Germinal center (tissue), 1 donor: ENCODE measurements at regions not wholly inside any gene's neighbourhood (a gene's known extent, or its start where the extent isn't known, plus 50 kb on each side); places are given as distances from the start of the nearest gene placed in this dataset.
"Not testable (repeated sequence)": the region's sequence is repeated elsewhere in the genome, so short reads cannot be mapped to it uniquely, and the experiment has no call there.

Source experiments
- DNase-seq: peaks from one replicate; pipeline ENCODE4 v3.0.0; 2012; ENCODE audit warnings: mixed read lengths, low spot score

GRCh38 chr11:29484548-29484947 is 532.3 kb downstream of the KCNA4 start:
- DNase-seq: no peak

- no peak for DNase-seq
Observed at GRCh38 chr11:29483831-29484230, 533.0 kb downstream of the KCNA4 start.

GRCh38 chr11:29482510-29482909 is 534.3 kb downstream of the KCNA4 start:
- DNase-seq: no peak

DNA sequence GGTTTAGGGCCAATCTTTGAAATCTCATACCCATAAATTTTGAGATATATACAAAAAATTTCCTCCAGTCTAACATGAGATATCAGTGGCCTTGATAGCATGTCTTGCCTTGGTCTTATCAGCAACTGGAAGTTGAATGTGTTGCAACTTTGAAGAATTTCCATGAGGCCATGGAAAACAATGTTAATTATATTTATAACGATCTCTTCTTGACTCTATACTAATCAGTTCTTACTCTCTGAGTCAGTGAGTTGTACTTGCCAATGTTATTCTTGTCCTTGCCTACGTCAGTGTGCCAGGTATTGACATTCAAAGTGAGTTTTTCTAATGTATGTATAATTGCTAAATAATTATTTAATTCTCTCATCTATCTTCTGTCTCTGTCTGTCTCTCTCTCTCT is 535.1 kb downstream of the KCNA4 start:
- DNase-seq: no peak

- DNase-seq: no peak
Observed at GRCh38 chr11:29480981-29481380, 535.8 kb downstream of the KCNA4 start.

GRCh38 chr11:29458252-29458651 is 558.6 kb downstream of the KCNA4 start:
- no peak for DNase-seq

DNA sequence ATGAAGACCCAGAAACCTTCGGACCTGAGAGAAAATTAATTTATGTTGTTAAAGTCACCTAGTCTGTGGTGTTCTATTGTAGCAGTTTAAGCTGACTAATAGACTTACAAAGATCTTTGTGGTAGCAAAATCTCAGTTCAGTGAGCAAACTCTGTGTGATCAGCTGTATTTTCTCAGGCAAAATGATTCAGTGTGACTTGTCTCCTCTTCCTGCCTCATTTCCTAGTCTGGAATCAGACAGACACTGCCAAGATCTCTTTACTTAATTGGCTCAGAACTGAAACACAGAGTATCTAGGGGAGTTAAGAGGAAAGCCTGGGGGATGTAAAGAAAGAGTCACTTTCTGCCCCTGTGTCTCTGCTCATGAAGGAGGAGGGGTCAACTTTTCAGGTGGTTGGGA is 564.7 kb downstream of the KCNA4 start:
- no peak for DNase-seq

- DNase-seq: no peak
Observed at GRCh38 chr11:29449281-29450074, 567.4 kb downstream of the KCNA4 start.

DNA sequence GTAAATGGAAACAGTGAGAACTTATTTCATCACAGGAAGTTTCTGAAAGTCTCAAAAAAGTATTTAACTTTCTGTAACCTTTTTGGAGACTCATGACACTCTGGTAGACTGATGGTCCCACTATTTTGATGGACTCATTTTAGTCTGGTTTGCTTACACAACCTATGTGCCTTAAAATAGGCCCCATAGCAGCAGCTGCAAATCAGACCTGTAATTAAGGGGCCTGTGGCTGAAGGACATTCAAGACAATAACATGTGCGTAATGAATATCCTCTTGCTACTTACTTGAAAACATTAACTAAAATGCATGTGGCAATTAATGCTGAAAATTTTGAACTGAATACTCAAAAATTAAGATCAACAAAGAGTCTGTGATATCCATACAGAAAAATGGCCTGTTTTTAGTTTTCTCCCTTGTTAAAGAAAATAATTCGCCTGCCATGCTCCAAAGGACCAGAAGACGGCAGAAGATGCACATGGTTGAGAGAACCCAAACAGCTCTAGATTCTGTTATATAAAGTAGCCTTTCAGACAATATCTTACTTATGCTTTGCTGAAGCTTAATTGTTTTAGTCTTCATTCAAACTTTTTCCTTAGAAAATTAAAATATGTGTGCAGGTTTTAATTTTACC is 568.5 kb downstream of the KCNA4 start:
- DNase-seq: no peak

- no peak for DNase-seq
Observed at GRCh38 chr11:29447821-29448220, 569.0 kb downstream of the KCNA4 start.

GRCh38 chr11:29446132-29446531 is 570.7 kb downstream of the KCNA4 start:
- no peak for DNase-seq

DNA sequence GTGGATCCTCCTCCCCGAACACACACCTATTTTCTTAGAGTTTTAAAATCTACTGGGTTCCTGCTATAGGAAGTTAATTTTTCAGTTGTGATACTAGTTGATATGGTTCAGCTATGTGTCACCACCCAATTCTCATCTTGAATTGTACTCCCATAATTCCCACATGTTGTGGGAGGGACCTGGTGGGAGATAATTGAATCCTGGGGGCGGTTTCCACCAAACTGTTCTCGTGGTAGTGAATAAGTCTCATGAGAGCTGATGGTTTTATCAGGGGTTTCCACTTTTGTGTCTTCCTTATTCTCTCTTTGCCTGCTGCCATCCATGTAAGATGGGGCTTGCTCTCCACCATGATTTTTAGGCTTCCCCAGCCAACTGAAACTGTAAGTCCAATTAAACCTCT is 571.6 kb downstream of the KCNA4 start:
- DNase-seq: not testable (repeated sequence)

GRCh38 chr11:29438815-29439214 is 578.0 kb downstream of the KCNA4 start:
- DNase-seq: no peak

DNA sequence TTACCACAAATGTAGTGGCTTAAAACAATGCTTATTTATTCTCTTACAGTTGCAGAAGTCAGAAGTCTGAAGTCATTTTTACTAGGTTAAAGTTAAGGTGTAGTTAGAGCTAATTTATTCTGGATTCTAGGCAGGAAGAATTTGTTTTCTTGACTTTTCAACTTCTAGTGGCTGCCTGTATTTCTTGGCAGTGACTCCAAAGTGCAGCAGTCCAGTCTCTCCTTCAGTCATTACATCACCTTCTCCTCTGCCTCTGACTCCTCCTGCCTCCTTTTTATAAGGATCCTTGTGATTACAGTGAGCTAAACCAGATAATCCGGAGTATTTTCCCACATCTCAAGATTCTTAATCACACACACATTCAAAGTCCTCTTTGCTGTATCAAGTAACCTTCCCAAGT is 581.4 kb downstream of the KCNA4 start:
- no peak for DNase-seq

DNA sequence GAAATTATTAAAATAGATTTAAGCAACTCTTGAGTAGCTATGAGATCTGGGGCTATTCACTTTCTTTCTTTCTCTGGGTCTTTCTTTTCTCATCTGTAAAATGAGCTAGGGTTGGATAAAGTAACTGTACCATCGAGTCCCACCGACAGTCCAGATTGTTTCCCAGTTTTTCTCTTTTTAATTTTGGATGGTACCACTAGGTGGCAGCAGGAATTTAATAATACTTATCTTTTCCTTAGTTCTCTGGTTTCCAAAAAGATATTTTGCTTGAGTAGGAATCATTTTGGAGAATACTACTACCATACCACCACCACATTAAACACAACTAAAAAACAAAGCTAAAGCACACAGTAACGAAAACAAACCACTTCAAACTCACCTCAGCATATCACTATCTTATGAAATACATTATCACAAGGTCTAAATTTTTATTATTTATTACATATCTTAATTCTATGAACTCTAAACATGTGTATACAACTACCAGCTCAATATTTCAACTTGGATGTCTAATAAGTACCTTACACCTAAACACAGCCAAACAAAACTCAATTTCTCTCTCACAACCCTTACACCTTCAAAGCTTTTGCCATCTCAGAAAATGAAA is 584.0 kb downstream of the KCNA4 start:
- no peak for DNase-seq

DNA sequence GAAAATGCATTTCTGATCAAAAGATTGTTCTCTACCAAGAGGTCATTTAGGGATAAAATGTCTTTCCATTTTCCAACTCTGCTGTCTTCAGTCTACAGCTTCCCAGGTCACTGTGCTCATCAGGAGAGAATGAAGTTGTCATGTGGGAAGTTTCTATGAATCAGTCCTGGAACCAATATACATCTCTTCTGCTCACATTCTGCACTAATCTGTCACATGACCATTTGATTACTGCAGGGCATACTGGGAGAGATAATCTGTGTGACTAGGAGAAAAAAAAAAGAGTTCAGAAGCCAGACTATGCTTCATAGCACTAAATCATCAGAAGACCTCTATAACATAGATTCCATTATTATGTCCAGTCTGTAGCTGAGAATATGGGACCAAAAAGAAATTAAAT is 611.5 kb downstream of the KCNA4 start:
- no peak for DNase-seq

DNA sequence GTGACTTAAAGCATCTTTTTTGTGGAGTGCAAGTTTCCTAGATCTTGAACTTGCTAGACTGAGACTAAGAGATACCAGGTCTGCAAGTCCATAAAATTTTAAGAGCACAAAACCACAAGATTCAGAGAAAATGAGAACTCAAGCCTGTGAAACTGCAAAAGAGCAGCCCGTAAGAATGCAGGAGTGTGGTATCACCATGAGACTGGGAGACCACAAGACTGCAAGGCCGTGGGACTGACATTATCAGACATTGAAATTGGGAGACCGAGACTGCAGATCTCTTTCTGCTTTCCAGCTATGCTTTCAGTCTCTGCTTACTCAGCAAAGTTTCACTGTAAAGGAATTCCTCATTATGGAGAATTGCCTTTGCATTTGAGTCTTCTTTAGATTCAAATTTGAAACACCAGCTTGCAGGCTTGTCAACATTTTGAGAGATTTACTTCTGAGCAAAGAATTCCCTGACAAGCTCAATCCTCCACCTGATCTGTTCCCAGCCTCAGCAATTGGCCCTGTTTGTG is 621.2 kb downstream of the KCNA4 start:
- DNase-seq: no peak

GRCh38 chr11:29389793-29390192 is 627.0 kb downstream of the KCNA4 start:
- DNase-seq: no peak

DNA sequence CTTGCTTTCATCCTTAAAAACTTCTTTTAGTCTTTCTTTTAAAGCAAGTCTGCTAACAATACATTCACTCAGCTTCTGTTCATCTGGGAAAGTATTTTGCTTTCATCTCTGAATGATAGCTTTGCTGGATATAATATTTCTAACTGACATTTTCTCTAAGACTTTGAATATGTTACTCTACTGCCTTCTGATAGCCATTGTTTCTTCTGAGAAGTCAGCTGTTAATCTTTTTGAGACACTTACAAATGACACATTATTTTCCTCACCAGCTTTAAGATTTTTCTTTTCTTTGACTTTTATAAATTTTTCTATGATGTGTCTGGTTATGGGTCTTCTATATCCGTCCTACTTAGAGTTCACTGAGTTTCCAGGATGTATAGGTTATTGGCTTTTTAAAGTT is 643.1 kb downstream of the KCNA4 start:
- DNase-seq: no peak

DNA sequence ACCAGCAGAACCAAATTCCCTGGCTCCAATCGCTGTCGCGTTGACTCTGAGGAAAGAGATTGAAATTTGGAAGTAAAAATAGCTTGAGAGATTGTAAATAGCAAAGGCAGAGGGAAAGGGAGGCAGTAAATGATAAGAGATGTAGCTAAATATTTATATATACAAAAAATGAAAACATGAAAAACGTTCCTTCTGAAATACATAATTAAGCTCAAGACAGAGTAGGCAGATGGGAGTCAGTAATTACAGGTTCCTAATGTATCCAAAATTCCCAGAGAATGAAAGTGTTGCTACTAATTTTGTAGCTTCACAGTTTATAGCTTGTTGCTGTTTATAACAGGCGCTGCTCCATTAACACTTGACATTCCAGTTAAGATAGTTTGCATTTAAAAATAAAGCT is 648.7 kb downstream of the KCNA4 start:
- no peak for DNase-seq

- DNase-seq: no peak
Observed at GRCh38 chr11:29364006-29364405, 652.8 kb downstream of the KCNA4 start.

- no peak for DNase-seq
Observed at GRCh38 chr11:29361369-29361768, 655.5 kb downstream of the KCNA4 start.

GRCh38 chr11:29353833-29354232 is 663.0 kb downstream of the KCNA4 start:
- no peak for DNase-seq
